AG08396 (cell line): ENCODE measurements at regions not wholly inside any gene's neighbourhood (a gene's known extent, or its start where the extent isn't known, plus 50 kb on each side); places are given as distances from the start of the nearest gene placed in this dataset.
"Not testable (repeated sequence)": the region's sequence is repeated elsewhere in the genome, so short reads cannot be mapped to it uniquely, and the experiment has no call there.

Source experiments
- DNase-seq: peaks from one replicate; pipeline ENCODE4 v3.0.0; 2012; ENCODE audit warnings: low spot score, mixed read lengths

- DNase-seq, result no peak
Observed at GRCh38 chr2:122800781-122801180, 1045.3 kb downstream of the TSN start.

GRCh38 chr2:122804494-122804893 is 1049.0 kb downstream of the TSN start:
- no peak for DNase-seq

GRCh38 chr2:122805346-122805745 is 1049.9 kb downstream of the TSN start:
- DNase-seq, result no peak

- no peak for DNase-seq
Observed at GRCh38 chr2:122808286-122808969, 1053.0 kb downstream of the TSN start.

GRCh38 chr2:122812214-122812613 is 1056.8 kb downstream of the TSN start:
- not testable (repeated sequence) for DNase-seq

GRCh38 chr2:122815120-122815519 is 1059.7 kb downstream of the TSN start:
- DNase-seq, result no peak

- no peak for DNase-seq
Observed at GRCh38 chr2:122816803-122817202, 1061.4 kb downstream of the TSN start.

- DNase-seq, result no peak
Observed at GRCh38 chr2:122822319-122822718, 1066.9 kb downstream of the TSN start.

GRCh38 chr2:122830157-122830556 is 1074.7 kb downstream of the TSN start:
- DNase-seq, result no peak

- DNase-seq, result no peak
Observed at GRCh38 chr2:122831649-122832048, 1076.2 kb downstream of the TSN start.

- DNase-seq, result no peak
Observed at GRCh38 chr2:122843503-122843902, 1088.1 kb downstream of the TSN start.

- DNase-seq, result no peak
Observed at GRCh38 chr2:122851161-122851560, 1095.7 kb downstream of the TSN start.

- no peak for DNase-seq
Observed at GRCh38 chr2:122851972-122852531, 1096.6 kb downstream of the TSN start.

GRCh38 chr2:122856696-122857095 is 1101.2 kb downstream of the TSN start:
- no peak for DNase-seq

GRCh38 chr2:122858075-122858702 is 1102.7 kb downstream of the TSN start:
- DNase-seq, result no peak

GRCh38 chr2:122858813-122859212 is 1103.4 kb downstream of the TSN start:
- no peak for DNase-seq

GRCh38 chr2:122859260-122859659 is 1103.8 kb downstream of the TSN start:
- DNase-seq, result no peak

- no peak for DNase-seq
Observed at GRCh38 chr2:122863532-122863931, 1108.1 kb downstream of the TSN start.

GRCh38 chr2:122864728-122865127 is 1109.3 kb downstream of the TSN start:
- no peak for DNase-seq

- DNase-seq, result no peak
Observed at GRCh38 chr2:122866095-122866494, 1110.6 kb downstream of the TSN start.

GRCh38 chr2:122867941-122868340 is 1112.5 kb downstream of the TSN start:
- no peak for DNase-seq

GRCh38 chr2:122868646-122869275 is 1113.3 kb downstream of the TSN start:
- no peak for DNase-seq

GRCh38 chr2:122873951-122874350 is 1118.5 kb downstream of the TSN start:
- DNase-seq, result no peak
